GM21360 (cell line): ENCODE measurements at regions not wholly inside any gene's neighbourhood (a gene's known extent, or its start where the extent isn't known, plus 50 kb on each side); places are given as distances from the start of the nearest gene placed in this dataset.

ENCODE experiments used
- ATAC-seq: cut with Tn5 transposase; IDR thresholded peaks from one replicate; pipeline ENCODE4 v1.9.1; 2021; ENCODE audit warnings: mild to moderate bottlenecking, moderate library complexity; ENCODE audit not compliant: unreplicated experiment

GRCh38 chr14:28709571-28710305, 56.8 kb upstream of the FOXG1 start:
- no peak for ATAC-seq
